ENCODE measurements at regions not wholly inside any gene's neighbourhood (a gene's known extent, or its start where the extent isn't known, plus 50 kb on each side); places are given as distances from the start of the nearest gene placed in this dataset.

GRCh38 chr7:25557930-25558329, 329.6 kb upstream of the NPVF start:
- no peaks in the 10 kb centered on the region for H3K27me3 ChIP-seq
- TF ChIP-seq POLR2A (IDR thresholded peaks at IDR 0.05): no peak
- no peak for TF ChIP-seq CTCF (IDR thresholded peaks at IDR 0.05)
- H3K9me3 ChIP-seq: no peaks in the 10 kb centered on the region
- H3K36me3 ChIP-seq: no peaks in the 10 kb centered on the region
- no peak overlapping the region for H3K4me3 ChIP-seq
- no peak for DNase-seq
- no peaks in the 10 kb centered on the region for H3K4me1 ChIP-seq
- H3K27ac ChIP-seq: no peak overlapping the region

DNA sequence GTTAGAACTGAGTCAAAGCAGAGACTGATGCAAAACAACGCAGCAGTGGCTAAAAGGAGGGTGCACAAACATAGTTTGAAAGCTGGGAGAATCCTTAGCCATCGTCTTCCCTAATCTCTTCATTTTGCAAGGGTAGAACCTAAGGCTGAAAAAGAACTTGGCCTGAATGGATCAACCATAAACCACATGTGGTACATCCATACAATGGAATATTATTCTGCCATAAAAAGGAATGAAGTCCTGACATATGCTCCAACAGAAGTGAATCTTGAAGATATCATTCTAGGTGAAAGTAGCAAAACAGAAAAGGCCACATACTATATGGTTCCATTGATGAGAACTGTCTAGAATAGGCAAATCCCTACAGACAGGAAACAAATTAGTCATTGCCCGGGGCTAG, 330.3 kb upstream of the NPVF start:
- no peaks in the 10 kb centered on the region for H3K4me1 ChIP-seq
- no peak overlapping the region for H3K27ac ChIP-seq
- H3K9me3 ChIP-seq: no peaks in the 10 kb centered on the region
- no peak for TF ChIP-seq POLR2A (IDR thresholded peaks at IDR 0.05)
- no peak for TF ChIP-seq CTCF (IDR thresholded peaks at IDR 0.05)
- no peak for DNase-seq
- no peak overlapping the region for H3K4me3 ChIP-seq
- no peaks in the 10 kb centered on the region for H3K27me3 ChIP-seq
- H3K36me3 ChIP-seq: no peaks in the 10 kb centered on the region

- no peaks in the 10 kb centered on the region for H3K9me3 ChIP-seq
- H3K4me1 ChIP-seq: no peaks in the 10 kb centered on the region
- H3K4me3 ChIP-seq: no peak overlapping the region
- H3K27ac ChIP-seq: no peak overlapping the region
- no peaks in the 10 kb centered on the region for H3K36me3 ChIP-seq
- no peaks in the 10 kb centered on the region for H3K27me3 ChIP-seq
- TF ChIP-seq POLR2A (IDR thresholded peaks at IDR 0.05) (no peak), CTCF (IDR thresholded peaks at IDR 0.05) (no peak)
- DNase-seq: no peak
Observed at GRCh38 chr7:25559581-25560367, 331.5 kb upstream of the NPVF start.

GRCh38 chr7:25562673-25563182, 334.4 kb upstream of the NPVF start:
- Histone ChIP-seq H3K27me3 (no peaks in the 10 kb centered on the region), H3K27ac (no peak overlapping the region), H3K4me3 (no peak overlapping the region), H3K9me3 (no peaks in the 10 kb centered on the region), H3K4me1 (no peaks in the 10 kb centered on the region), H3K36me3 (no peaks in the 10 kb centered on the region)
- TF ChIP-seq CTCF (IDR thresholded peaks at IDR 0.05) (no peak), POLR2A (IDR thresholded peaks at IDR 0.05) (no peak)
- DNase-seq: no peak

DNA sequence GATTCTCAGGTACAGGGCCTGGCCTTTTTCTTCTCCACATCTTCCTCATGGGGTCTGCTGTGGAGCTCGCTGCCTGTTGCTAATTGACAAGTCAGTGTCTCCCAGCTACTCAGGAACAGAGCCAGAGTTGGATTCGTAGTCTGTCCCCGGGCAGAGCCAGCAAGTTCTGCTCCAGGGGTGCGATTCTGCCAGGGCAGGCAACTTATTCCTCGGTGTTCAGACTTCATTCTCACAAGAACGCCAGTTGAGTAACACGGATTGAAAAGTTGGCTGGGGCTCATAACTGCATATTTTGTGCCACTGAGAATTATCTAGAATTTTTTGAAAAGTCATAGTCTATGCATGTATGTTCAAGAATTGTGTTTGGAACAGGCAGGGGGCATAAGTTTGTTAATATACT, 336.7 kb upstream of the NPVF start:
- TF ChIP-seq CTCF (IDR thresholded peaks at IDR 0.05) (no peak), POLR2A (IDR thresholded peaks at IDR 0.05) (no peak)
- Histone ChIP-seq H3K4me3 (no peak overlapping the region), H3K36me3 (no peaks in the 10 kb centered on the region), H3K27me3 (no peaks in the 10 kb centered on the region), H3K27ac (peak overlapping the region in 2 of 4 donors; percentile 3 to 14), H3K4me1 (no peaks in the 10 kb centered on the region), H3K9me3 (no peaks in the 10 kb centered on the region)
- no peak for DNase-seq

Data from Peyer's patch (tissue), 4 donors.